ENCODE measurements at regions not wholly inside any gene's neighbourhood (a gene's known extent, or its start where the extent isn't known, plus 50 kb on each side); places are given as distances from the start of the nearest gene placed in this dataset.

DNA sequence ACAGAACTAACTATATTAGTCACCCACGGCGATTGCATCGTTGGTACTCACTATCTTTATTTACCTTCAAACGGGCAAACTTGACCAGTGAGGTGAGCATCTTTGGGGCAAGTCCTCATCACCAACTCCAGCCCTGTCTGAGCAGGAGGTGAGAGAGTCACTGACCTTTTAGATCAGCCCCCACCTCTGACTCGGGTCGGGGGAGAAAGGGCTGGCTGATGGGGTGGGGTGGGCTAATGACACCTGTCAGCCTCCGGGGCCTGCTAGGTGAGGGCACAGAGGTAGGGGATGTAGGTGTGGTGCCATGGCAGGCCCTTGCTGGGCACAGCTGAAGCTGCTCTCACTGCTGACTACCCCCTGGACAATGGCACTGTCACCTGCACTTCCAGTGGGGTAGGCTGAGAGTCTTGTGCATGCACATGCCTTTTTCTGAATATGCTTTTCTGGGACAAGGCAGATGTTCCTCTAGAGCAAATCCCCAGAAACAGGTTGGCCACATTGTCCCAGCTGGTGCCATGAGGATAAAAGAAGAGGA, 359.5 kb upstream of the MKI67 start:
- Histone ChIP-seq H3K27me3 (ENCODE audit: control insufficient read depth, insufficient read depth, low read length) (no peaks in the 10 kb centered on the region), H3K4me3 (ENCODE audit: low read depth, low read length) (no peak overlapping the region), H3K36me3 (ENCODE audit: control insufficient read depth, insufficient read depth, low read length) (no peaks in the 10 kb centered on the region)
- no peak for TF ChIP-seq CTCF (IDR thresholded peaks at IDR 0.05; ENCODE audit: insufficient read depth, low read length, poor library complexity, severe bottlenecking)
- no peak for DNase-seq (ENCODE audit: low read depth)

- no peaks in the 10 kb centered on the region for H3K27me3 ChIP-seq (ENCODE audit: control insufficient read depth, insufficient read depth, low read length)
- no peak for TF ChIP-seq CTCF (IDR thresholded peaks at IDR 0.05; ENCODE audit: insufficient read depth, low read length, poor library complexity, severe bottlenecking)
- no peaks in the 10 kb centered on the region for H3K36me3 ChIP-seq (ENCODE audit: control insufficient read depth, insufficient read depth, low read length)
- no peak for DNase-seq (ENCODE audit: low read depth)
- H3K4me3 ChIP-seq (ENCODE audit: low read depth, low read length): no peak overlapping the region
These were observed 361.3 kb upstream of the MKI67 start for GRCh38 chr10:128487517-128487916.

DNA sequence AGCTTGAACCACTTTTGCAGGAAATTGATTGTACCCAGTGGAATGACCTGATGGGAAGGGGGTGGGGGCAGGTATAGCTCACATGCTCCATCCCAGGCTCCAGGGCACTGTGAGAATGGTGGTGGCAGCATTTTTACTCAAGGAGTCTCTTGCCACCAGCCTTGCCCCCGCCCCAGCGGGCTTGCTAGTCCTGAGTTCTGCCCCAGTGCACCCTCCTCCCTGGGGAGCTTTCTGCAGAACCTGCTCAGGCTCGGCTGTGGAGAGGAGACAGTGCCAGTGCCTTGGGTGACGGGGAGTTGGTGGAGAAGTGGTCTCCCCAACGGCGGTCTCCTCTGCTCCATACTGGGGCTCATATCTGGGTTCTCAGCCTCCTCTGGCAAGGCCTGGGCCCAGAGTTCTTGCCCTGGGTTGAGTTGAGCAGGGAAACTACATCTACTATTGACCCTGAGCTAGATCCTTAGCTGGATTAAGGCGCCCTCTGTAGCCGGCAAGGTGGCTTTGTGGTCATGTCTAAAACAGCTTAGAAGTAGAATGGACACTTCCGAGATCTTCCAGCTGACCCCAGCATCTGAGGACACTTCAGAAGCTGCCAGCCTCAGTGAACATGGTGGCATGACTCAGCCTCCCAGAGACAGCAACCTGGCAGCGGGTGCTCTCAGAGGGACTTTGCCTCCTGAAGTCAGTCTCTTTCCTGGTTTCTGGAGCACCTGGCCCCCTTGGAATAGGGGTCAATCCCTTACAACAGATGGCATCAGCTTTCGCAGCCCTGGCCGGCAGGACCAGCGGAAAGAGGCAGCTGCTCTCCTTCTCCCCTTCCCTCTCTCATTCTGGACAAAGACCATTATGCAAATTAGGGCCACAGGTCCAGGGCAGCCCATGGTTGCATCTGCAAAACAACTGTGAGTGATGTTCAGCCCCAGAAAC, 363.4 kb upstream of the MKI67 start:
- no peaks in the 10 kb centered on the region for H3K36me3 ChIP-seq (ENCODE audit: control insufficient read depth, insufficient read depth, low read length)
- TF ChIP-seq CTCF (IDR thresholded peaks at IDR 0.05; ENCODE audit: insufficient read depth, low read length, poor library complexity, severe bottlenecking): no peak
- H3K27me3 ChIP-seq (ENCODE audit: control insufficient read depth, insufficient read depth, low read length): no peaks in the 10 kb centered on the region
- H3K4me3 ChIP-seq (ENCODE audit: low read depth, low read length): no peak overlapping the region
- DNase-seq (ENCODE audit: low read depth): no peak

- no peaks in the 10 kb centered on the region for H3K27me3 ChIP-seq (ENCODE audit: control insufficient read depth, insufficient read depth, low read length)
- H3K4me3 ChIP-seq (ENCODE audit: low read depth, low read length): no peak overlapping the region
- H3K36me3 ChIP-seq (ENCODE audit: control insufficient read depth, insufficient read depth, low read length): no peaks in the 10 kb centered on the region
- no peak for TF ChIP-seq CTCF (IDR thresholded peaks at IDR 0.05; ENCODE audit: insufficient read depth, low read length, poor library complexity, severe bottlenecking)
- DNase-seq (ENCODE audit: low read depth): no peak
These were observed 365.5 kb upstream of the MKI67 start for GRCh38 chr10:128491686-128492085.

DNA sequence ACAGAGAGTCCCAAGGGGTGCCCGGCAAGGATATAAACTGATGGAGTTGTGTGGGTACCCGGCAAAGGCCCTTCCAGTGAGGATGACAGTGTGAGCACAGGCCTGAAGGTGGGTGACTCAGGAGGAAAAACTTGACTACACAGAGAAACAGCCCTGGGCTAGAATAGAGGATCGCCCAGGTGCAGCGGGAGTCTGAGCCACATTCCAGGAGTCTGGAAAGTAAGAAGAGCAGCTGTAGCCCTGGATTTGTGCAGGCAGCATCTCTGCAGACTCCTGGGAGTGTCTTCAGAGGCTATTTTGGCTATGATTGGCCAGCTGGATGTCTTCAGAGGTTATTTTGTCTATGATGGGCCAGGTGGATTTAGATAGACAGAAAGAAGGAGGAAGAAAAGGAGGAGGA, 367.6 kb upstream of the MKI67 start:
- DNase-seq (ENCODE audit: low read depth): no peak
- TF ChIP-seq CTCF (IDR thresholded peaks at IDR 0.05; ENCODE audit: insufficient read depth, low read length, poor library complexity, severe bottlenecking): no peak
- Histone ChIP-seq H3K36me3 (ENCODE audit: control insufficient read depth, insufficient read depth, low read length) (no peaks in the 10 kb centered on the region), H3K4me3 (ENCODE audit: low read depth, low read length) (no peak overlapping the region), H3K27me3 (ENCODE audit: control insufficient read depth, insufficient read depth, low read length) (no peaks in the 10 kb centered on the region)

All from kidney epithelial cell (primary cell).